Upper lobe of right lung (tissue), 1 donor: ENCODE measurements at regions not wholly inside any gene's neighbourhood (a gene's known extent, or its start where the extent isn't known, plus 50 kb on each side); places are given as distances from the start of the nearest gene placed in this dataset.

ENCODE experiments used
- ATAC-seq: fragments of 200-7000 bp; cut with Tn5 transposase; one replicate; pipeline ENCODE4 v1.9.1; 2020; ENCODE audit warnings: mild to moderate bottlenecking, moderate library complexity
- DNase-seq: peaks from one replicate; pipeline ENCODE4 v3.0.0-alpha.2; 2020
- H3K27ac ChIP-seq: fragments of 200-600 bp; one replicate; pipeline ENCODE4 v1.8.0; 2022
- H3K27me3 ChIP-seq: fragments of 200-600 bp; one replicate; pipeline ENCODE4 v1.8.0; 2022; ENCODE audit warnings: mild to moderate bottlenecking
- H3K36me3 ChIP-seq: fragments of 200-600 bp; one replicate; pipeline ENCODE4 v1.8.0; 2022
- H3K4me1 ChIP-seq: fragments of 200-600 bp; one replicate; pipeline ENCODE4 v1.8.0; 2022
- H3K4me3 ChIP-seq: fragments of 200-600 bp; one replicate; pipeline ENCODE4 v1.8.0; 2022; ENCODE audit warnings: mild to moderate bottlenecking
- H3K9me3 ChIP-seq: fragments of 200-600 bp; one replicate; pipeline ENCODE4 v1.8.0; 2022
- intact Hi-C: fragments of 100-400 bp; cut with DNase I; formaldehyde crosslinking; loops from one replicate; pipeline ENCODE4 v1.11.0; 2022
- TF ChIP-seq, protein P1 (sequence below): fragments of 200-600 bp; IDR thresholded peaks from one replicate; pipeline ENCODE4 v1.8.0; 2022; ENCODE audit warnings: antibody characterized with exemption
- donor health status: DM: no; HTN: yes; CAD: no; lungs with severe emphysema.

DNA sequence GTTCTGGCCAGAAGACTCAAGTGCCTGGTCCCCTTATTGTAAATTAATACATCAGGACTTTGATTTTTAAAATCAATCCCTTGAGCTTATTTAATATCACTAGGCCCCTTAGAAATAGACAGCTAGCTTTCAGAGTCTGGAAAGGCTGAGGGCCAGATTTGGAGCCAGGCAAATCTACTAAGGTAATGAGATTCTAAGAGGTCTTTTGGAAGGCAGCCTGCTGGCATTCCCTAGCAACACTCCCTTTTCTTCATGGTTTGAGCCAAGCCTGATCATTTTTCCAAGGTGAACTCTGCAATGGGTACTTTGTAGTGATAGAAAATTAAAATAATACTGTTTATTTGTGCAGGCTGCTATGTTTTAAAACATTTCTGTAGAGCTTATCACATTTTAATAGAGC lies 378.5 kb downstream of the FAT4 start:
- Histone ChIP-seq H3K4me1 (no peaks in the 10 kb centered on the region), H3K27me3 (no peaks in the 10 kb centered on the region), H3K36me3 (no peaks in the 10 kb centered on the region), H3K27ac (no peak overlapping the region), H3K4me3 (no peak overlapping the region), H3K9me3 (no peaks in the 10 kb centered on the region)
- no peak for DNase-seq
- no peak for ATAC-seq
- intact Hi-C loops, result no loop called here
- TF ChIP-seq, protein P1, sequence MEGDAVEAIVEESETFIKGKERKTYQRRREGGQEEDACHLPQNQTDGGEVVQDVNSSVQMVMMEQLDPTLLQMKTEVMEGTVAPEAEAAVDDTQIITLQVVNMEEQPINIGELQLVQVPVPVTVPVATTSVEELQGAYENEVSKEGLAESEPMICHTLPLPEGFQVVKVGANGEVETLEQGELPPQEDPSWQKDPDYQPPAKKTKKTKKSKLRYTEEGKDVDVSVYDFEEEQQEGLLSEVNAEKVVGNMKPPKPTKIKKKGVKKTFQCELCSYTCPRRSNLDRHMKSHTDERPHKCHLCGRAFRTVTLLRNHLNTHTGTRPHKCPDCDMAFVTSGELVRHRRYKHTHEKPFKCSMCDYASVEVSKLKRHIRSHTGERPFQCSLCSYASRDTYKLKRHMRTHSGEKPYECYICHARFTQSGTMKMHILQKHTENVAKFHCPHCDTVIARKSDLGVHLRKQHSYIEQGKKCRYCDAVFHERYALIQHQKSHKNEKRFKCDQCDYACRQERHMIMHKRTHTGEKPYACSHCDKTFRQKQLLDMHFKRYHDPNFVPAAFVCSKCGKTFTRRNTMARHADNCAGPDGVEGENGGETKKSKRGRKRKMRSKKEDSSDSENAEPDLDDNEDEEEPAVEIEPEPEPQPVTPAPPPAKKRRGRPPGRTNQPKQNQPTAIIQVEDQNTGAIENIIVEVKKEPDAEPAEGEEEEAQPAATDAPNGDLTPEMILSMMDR, result no peak

DNA sequence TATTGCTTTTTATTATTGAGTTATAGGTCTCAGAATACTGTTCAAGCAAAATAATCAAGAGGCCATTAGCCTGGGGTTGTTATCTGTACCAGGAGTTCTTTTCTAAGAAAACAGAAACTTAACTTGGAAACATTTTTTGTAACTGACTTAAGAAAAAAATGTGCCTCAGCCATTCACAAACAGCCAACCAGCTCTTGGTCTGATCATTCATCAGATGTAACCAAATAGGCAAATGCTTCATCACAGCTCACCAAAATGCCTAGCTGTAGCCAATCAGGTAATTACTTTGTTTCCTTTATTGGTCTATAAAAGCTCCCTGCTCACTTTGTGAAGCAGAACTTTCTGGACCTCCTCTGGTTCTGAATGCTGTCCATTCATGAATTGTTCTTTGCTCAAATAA lies 387.7 kb downstream of the FAT4 start:
- DNase-seq (no peak), ATAC-seq (no peak)
- intact Hi-C loops, result no loop called here
- Histone ChIP-seq H3K36me3 (no peaks in the 10 kb centered on the region), H3K4me3 (no peak overlapping the region), H3K27ac (no peak overlapping the region), H3K27me3 (no peaks in the 10 kb centered on the region), H3K4me1 (no peaks in the 10 kb centered on the region), H3K9me3 (no peaks in the 10 kb centered on the region)
- TF ChIP-seq, protein P1, result no peak

DNA sequence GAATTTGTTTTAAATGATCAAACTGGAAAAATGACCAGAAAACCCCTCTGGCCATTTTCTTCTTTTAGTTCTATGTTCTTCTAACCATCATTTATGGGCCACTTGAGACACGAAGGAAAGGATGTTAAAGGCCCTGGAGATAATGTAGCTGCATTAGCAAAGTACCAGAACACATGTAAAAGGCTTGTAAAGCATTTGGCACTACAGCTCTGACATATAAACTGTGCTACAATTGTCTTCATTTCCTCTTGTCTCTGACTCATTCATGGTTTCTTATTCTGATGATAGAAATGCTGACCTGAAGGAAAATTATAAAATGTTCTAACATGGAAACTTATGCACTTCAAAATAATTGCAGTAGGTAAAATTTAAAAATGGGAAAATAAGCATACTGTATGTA lies 388.7 kb downstream of the FAT4 start:
- no peaks in the 10 kb centered on the region for H3K9me3 ChIP-seq
- TF ChIP-seq, protein P1, result no peak
- H3K4me3 ChIP-seq, result no peak overlapping the region
- no peak for DNase-seq
- no peak for ATAC-seq
- no peaks in the 10 kb centered on the region for H3K4me1 ChIP-seq
- H3K27ac ChIP-seq, result no peak overlapping the region
- no peaks in the 10 kb centered on the region for H3K27me3 ChIP-seq
- H3K36me3 ChIP-seq, result no peaks in the 10 kb centered on the region
- intact Hi-C loops, result no loop called here

DNA sequence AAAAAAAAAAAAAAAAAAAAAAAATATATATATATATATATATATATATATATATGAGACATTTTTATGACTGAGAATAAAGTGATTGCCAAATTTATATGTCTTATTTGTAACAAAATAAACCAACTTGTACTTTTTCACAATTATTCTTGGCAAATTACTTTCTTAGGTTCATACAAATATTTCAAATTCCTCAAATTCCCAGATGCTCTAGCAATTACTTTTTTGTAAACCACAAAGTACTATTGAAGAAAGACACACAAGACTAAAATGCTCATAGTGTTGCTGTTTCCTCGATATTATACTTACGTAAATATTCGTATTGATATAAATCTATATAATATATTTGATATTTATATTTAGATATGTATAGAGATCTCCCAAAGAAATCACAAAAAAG lies 390.0 kb downstream of the FAT4 start:
- no peak overlapping the region for H3K4me3 ChIP-seq
- TF ChIP-seq, protein P1, result no peak
- no peaks in the 10 kb centered on the region for H3K27me3 ChIP-seq
- ATAC-seq, result no peak
- H3K9me3 ChIP-seq, result no peaks in the 10 kb centered on the region
- no peaks in the 10 kb centered on the region for H3K36me3 ChIP-seq
- H3K27ac ChIP-seq, result no peak overlapping the region
- no peak for DNase-seq
- intact Hi-C loops, result no loop called here
- no peaks in the 10 kb centered on the region for H3K4me1 ChIP-seq

DNA sequence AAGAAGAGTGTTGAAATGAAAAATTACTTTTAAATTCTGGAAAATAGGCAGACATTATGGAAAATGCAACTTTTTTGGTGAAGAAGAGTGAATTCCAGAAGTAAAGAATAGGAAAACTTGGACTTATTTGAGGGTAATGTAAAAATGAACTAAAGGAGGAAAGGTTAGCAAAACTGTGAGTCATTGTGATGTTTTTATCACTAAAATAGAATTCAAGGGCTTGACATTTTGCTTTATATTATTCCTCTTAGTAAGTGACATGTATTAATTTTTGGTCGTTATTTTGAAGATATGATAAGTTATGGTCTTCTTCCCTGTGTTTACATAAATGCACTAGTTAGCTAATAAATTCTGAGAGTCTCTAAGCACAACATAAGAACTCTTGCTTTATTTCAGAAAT lies 390.9 kb downstream of the FAT4 start:
- H3K27ac ChIP-seq, result no peak overlapping the region
- TF ChIP-seq, protein P1, result no peak
- H3K27me3 ChIP-seq, result no peaks in the 10 kb centered on the region
- no peaks in the 10 kb centered on the region for H3K36me3 ChIP-seq
- DNase-seq, result no peak
- no peak for ATAC-seq
- no peak overlapping the region for H3K4me3 ChIP-seq
- intact Hi-C loops, result no loop called here
- H3K9me3 ChIP-seq, result no peaks in the 10 kb centered on the region
- H3K4me1 ChIP-seq, result no peaks in the 10 kb centered on the region

DNA sequence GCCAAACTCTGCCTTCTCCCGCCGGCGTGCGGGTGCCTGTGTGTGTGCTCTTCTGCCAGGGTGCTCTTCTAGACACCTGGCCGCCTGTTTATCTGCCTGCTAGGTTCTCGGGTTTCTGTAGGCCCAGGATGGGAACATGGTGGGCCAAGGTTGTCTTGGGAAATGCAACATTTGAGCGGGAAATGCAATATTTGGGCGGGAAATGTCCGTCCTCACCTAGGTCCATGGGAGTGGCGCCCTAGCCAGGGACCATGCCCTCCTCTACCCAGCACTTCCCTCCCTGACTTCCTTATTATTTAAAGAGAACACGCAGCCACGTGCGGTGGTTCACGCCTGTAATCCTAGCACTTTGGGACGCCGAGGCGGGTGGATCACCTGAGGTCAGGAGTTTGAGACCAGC lies 392.6 kb downstream of the FAT4 start:
- no peaks in the 10 kb centered on the region for H3K9me3 ChIP-seq
- H3K27me3 ChIP-seq, result no peaks in the 10 kb centered on the region
- H3K36me3 ChIP-seq, result no peaks in the 10 kb centered on the region
- TF ChIP-seq, protein P1, result no peak
- H3K4me1 ChIP-seq, result no peaks in the 10 kb centered on the region
- intact Hi-C loops, result no loop called here
- DNase-seq, result no peak
- ATAC-seq, result no peak
- no peak overlapping the region for H3K4me3 ChIP-seq
- H3K27ac ChIP-seq, result no peak overlapping the region
